Mesendoderm (in vitro differentiated cells): ENCODE measurements at regions not wholly inside any gene's neighbourhood (a gene's known extent, or its start where the extent isn't known, plus 50 kb on each side); places are given as distances from the start of the nearest gene placed in this dataset.

Source experiments
- DNase-seq: peaks from one replicate; pipeline ENCODE4 v3.0.0; 2013
- H2AK5ac ChIP-seq: 2 replicates; pipeline ENCODE4 v1.6.1; 2013; ENCODE audit warnings: low read length, inconsistent platforms
- H2BK120ac ChIP-seq: 2 replicates; pipeline ENCODE4 v1.6.1; 2013; ENCODE audit warnings: low read depth, mild to moderate bottlenecking, low read length, moderate library complexity, mixed read lengths
- H2BK15ac ChIP-seq: replicated peaks from 2 replicates; pipeline ENCODE4 v1.6.1; 2013; ENCODE audit warnings: low read depth, mild to moderate bottlenecking, moderate library complexity
- H2BK5ac ChIP-seq: 2 replicates; pipeline ENCODE4 v1.6.1; 2013; ENCODE audit warnings: low read length, inconsistent platforms
- H3K18ac ChIP-seq: 2 replicates; pipeline ENCODE4 v1.6.1; 2013; ENCODE audit warnings: mild to moderate bottlenecking, low read length, mixed read lengths
- H3K23ac ChIP-seq: one replicate; pipeline ENCODE4 v1.6.1; 2013; ENCODE audit warnings: low read length
- H3K27ac ChIP-seq: 2 replicates; pipeline ENCODE4 v1.5.1; 2013; ENCODE audit warnings: low read depth, mild to moderate bottlenecking, inconsistent platforms, low read length, moderate library complexity
- H3K27me3 ChIP-seq: 2 replicates; pipeline ENCODE4 v1.6.1; 2013; ENCODE audit warnings: low read length, control low read depth, mild to moderate bottlenecking, inconsistent platforms; ENCODE audit not compliant: insufficient read depth, poor library complexity
- H3K36me3 ChIP-seq: 2 replicates; pipeline ENCODE4 v1.6.1; 2013; ENCODE audit warnings: low read length, inconsistent platforms; ENCODE audit not compliant: control insufficient read depth, insufficient read depth
- H3K4ac ChIP-seq: one replicate; pipeline ENCODE4 v1.6.1; 2013; ENCODE audit warnings: low read depth, mild to moderate bottlenecking, low read length, moderate library complexity
- H3K4me1 ChIP-seq: 2 replicates; pipeline ENCODE4 v1.6.1; 2013; ENCODE audit warnings: low read depth, low read length, inconsistent platforms; ENCODE audit not compliant: control insufficient read depth
- H3K4me2 ChIP-seq: 2 replicates; pipeline ENCODE4 v1.6.1; 2013; ENCODE audit warnings: low read length
- H3K4me3 ChIP-seq: 2 replicates; pipeline ENCODE4 v1.5.1; 2013; ENCODE audit warnings: mild to moderate bottlenecking, low read length
- H3K56ac ChIP-seq: one replicate; pipeline ENCODE4 v1.6.1; 2013; ENCODE audit warnings: low read length
- H3K79me1 ChIP-seq: 2 replicates; pipeline ENCODE4 v1.6.1; 2013; ENCODE audit warnings: low read length, inconsistent platforms
- H3K79me2 ChIP-seq: 2 replicates; pipeline ENCODE4 v1.6.1; 2013; ENCODE audit warnings: mild to moderate bottlenecking, low read length; ENCODE audit not compliant: control insufficient read depth, insufficient read depth
- H3K9ac ChIP-seq: 2 replicates; pipeline ENCODE4 v1.6.1; 2013; ENCODE audit warnings: low read length, inconsistent platforms
- H4K5ac ChIP-seq: one replicate; pipeline ENCODE4 v1.6.1; 2013; ENCODE audit warnings: low read length
- H4K8ac ChIP-seq: one replicate; pipeline ENCODE4 v1.6.1; 2013; ENCODE audit warnings: low read depth, mild to moderate bottlenecking, control low read depth, low read length, moderate library complexity
- WGBS: extraction: QIAGEN DNeasy Blood & Tissue Kit; methylation state at CpG from one replicate; pipeline ENCODE4 v1.1.7; 2013; ENCODE audit warnings: low lambda C conversion rate, missing lambda C conversion rate; ENCODE audit not compliant: insufficient coverage; ENCODE audit errors: extremely low coverage; 5-methylcytosine and 5-hydroxymethylcytosine counted together

DNA sequence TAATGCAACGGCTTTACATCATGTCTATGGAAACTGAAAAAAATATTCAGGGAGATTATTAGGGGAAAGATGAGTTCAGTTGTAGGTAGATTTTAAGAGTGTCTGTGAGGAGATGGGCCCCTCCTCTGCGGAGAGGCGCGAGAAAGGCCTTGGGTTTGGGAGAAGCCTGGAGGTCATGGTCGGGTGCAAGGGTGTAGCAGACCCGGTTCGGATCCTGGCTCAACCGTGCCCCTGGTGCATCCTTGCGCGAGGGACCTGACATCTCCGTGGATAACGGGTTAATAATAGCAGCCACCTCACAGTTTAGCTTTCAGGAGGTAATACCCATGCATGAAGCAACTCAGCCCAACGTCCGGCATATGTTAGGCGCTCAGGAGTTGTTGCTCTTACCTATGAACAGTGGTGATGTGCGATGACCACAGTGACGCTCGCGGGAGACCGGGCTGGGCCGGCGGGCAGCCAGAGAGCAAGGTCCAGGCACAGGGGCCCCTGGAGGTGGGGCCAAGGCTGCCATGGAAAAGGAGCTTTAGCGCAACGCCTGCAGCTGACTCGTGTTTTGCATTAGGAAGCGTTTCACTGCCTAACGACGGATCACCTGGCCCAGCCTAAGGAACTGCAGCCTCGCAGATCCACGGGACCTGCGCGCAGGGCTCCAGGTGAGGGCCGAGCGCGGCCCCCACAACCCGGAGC, 146.4 kb upstream of the ARID1B start:
- no peaks in the 10 kb centered on the region for H3K79me2 ChIP-seq
- no peak overlapping the region for H3K56ac ChIP-seq
- no peak overlapping the region for H3K4me2 ChIP-seq
- H4K8ac ChIP-seq, result no peak overlapping the region
- no peak overlapping the region for H4K5ac ChIP-seq
- no peaks in the 10 kb centered on the region for H3K4me1 ChIP-seq
- no peak overlapping the region for H3K27ac ChIP-seq
- no peak overlapping the region for H3K9ac ChIP-seq
- no peak overlapping the region for H2BK5ac ChIP-seq
- H3K23ac ChIP-seq, result no peak overlapping the region
- H2AK5ac ChIP-seq, result no peak overlapping the region
- H2BK120ac ChIP-seq, result no peak overlapping the region
- H2BK15ac ChIP-seq, result no peak overlapping the region
- no peak for DNase-seq
- WGBS, result no CpG with 5 or more reads among the region's 36 CpGs
- H3K4me3 ChIP-seq, result no peak overlapping the region
- no peaks in the 10 kb centered on the region for H3K79me1 ChIP-seq
- no peak overlapping the region for H3K18ac ChIP-seq
- no peak overlapping the region for H3K4ac ChIP-seq
- H3K36me3 ChIP-seq, result no peaks in the 10 kb centered on the region
- no peaks in the 10 kb centered on the region for H3K27me3 ChIP-seq

DNA sequence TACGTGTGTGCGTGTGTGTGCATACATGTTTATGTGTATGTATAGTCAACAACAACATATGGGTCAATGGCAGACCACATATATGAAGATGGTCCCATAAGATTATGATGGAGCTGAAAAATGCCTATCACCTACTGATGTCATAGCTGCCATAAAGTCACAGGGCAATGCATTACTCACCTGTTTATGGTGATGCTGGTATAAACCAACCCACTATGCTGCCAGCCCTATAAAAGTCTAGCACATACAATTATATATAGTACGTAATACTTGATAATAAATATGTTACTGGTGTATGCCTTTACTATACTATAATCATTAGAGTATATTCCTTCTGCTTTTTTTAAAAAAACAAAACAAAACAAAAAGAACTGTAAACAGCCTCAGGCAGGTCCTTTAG, 148.4 kb upstream of the ARID1B start:
- Histone ChIP-seq H2BK120ac (no peak overlapping the region), H4K8ac (no peak overlapping the region), H3K9ac (no peak overlapping the region), H3K27ac (no peak overlapping the region), H4K5ac (no peak overlapping the region), H3K4me2 (no peak overlapping the region), H3K36me3 (no peaks in the 10 kb centered on the region), H3K4me3 (no peak overlapping the region), H2BK5ac (no peak overlapping the region), H2BK15ac (no peak overlapping the region), H3K4me1 (no peaks in the 10 kb centered on the region), H3K27me3 (no peaks in the 10 kb centered on the region), H2AK5ac (no peak overlapping the region), H3K79me1 (no peaks in the 10 kb centered on the region), H3K79me2 (no peaks in the 10 kb centered on the region), H3K56ac (no peak overlapping the region), H3K18ac (no peak overlapping the region), H3K4ac (no peak overlapping the region), H3K23ac (no peak overlapping the region)
- DNase-seq, result no peak
- no CpG with 5 or more reads among the region's 3 CpGs for WGBS

DNA sequence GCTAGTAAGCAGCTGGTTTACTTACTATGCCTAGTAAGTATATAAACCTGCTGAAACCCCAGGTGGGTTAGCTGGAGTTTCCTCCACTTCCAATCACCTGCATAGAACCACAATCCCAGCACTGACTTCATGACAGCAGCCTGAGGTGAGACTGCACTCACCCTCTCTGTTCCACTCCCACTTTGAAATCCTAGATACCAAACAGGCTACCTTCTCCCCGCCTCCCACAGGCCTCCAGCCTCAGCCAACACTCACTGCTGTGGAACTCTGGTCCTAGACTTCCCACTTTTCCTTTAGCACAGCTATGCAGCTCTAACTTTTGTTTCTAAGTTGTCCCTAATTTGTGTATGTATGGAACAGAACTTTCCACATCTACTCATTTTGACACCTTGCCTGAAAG, 149.7 kb upstream of the ARID1B start:
- Histone ChIP-seq H3K56ac (no peak overlapping the region), H3K36me3 (no peaks in the 10 kb centered on the region), H3K23ac (no peak overlapping the region), H2BK15ac (no peak overlapping the region), H4K8ac (no peak overlapping the region), H3K18ac (no peak overlapping the region), H2BK5ac (no peak overlapping the region), H3K27ac (no peak overlapping the region), H3K4me1 (no peaks in the 10 kb centered on the region), H3K9ac (no peak overlapping the region), H3K4me2 (no peak overlapping the region), H2BK120ac (no peak overlapping the region), H3K79me1 (no peaks in the 10 kb centered on the region), H3K27me3 (no peaks in the 10 kb centered on the region), H3K4ac (no peak overlapping the region), H3K79me2 (no peaks in the 10 kb centered on the region), H2AK5ac (no peak overlapping the region), H4K5ac (no peak overlapping the region), H3K4me3 (no peak overlapping the region)
- no peak for DNase-seq
- no CpG with 5 or more reads among the region's 1 CpG for WGBS

DNA sequence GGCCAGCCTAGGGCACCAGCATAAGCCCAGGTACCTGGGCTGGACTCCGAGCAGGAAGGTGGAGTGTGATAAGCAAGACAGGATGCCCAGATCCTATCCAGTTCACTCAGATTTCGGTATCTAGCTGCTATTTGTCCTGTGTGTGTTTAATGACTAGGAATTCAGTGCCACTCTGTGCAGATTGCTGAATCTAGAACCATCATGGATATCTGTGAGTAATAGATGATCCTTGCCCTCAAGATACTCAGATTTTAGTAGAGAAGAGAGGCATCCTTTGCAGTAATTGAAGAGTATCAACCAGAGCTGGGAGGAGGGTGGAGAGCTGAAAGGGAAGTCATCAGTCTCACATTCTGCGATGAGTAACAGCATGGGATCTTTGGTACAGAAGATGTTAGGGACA, 155.0 kb upstream of the ARID1B start:
- no peaks in the 10 kb centered on the region for H3K27me3 ChIP-seq
- H4K5ac ChIP-seq, result no peak overlapping the region
- H2AK5ac ChIP-seq, result no peak overlapping the region
- H3K4me1 ChIP-seq, result no peaks in the 10 kb centered on the region
- no peak overlapping the region for H2BK120ac ChIP-seq
- no peaks in the 10 kb centered on the region for H3K79me2 ChIP-seq
- H3K9ac ChIP-seq, result no peak overlapping the region
- H3K4me3 ChIP-seq, result no peak overlapping the region
- no peak overlapping the region for H3K18ac ChIP-seq
- H3K56ac ChIP-seq, result no peak overlapping the region
- no peak overlapping the region for H3K4ac ChIP-seq
- H3K36me3 ChIP-seq, result no peaks in the 10 kb centered on the region
- no peak overlapping the region for H3K27ac ChIP-seq
- no CpG with 5 or more reads among the region's 3 CpGs for WGBS
- no peak overlapping the region for H2BK5ac ChIP-seq
- no peak overlapping the region for H3K4me2 ChIP-seq
- DNase-seq, result no peak
- H3K23ac ChIP-seq, result no peak overlapping the region
- no peak overlapping the region for H4K8ac ChIP-seq
- no peak overlapping the region for H2BK15ac ChIP-seq
- no peaks in the 10 kb centered on the region for H3K79me1 ChIP-seq

DNA sequence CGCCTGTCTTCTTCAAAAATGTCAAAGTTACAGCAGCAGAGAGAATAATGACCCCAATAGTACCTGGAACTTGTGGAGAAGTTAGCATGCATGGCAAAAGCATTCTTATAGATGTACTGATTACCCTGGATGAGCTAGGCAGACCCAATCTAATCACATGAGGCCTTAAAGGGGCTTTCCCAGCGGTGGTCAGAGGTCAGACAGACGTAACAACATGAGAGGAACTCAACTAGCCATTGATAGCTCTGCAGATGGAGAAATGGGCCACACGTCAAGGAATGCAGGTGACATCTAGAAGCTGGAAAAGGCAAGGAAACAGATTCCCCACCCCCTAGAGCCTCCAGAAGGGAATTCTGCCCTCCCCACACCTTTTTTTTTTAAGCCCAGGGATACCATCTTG, 156.8 kb upstream of the ARID1B start:
- Histone ChIP-seq H3K9ac (no peak overlapping the region), H2BK120ac (no peak overlapping the region), H3K4me3 (no peak overlapping the region), H3K56ac (no peak overlapping the region), H2BK15ac (no peak overlapping the region), H3K79me2 (no peaks in the 10 kb centered on the region), H3K27ac (no peak overlapping the region), H2AK5ac (no peak overlapping the region), H3K4me1 (no peaks in the 10 kb centered on the region), H4K8ac (no peak overlapping the region), H3K4me2 (no peak overlapping the region), H3K23ac (no peak overlapping the region), H3K36me3 (no peaks in the 10 kb centered on the region), H3K18ac (no peak overlapping the region), H3K4ac (no peak overlapping the region), H3K27me3 (no peaks in the 10 kb centered on the region), H4K5ac (no peak overlapping the region), H3K79me1 (no peaks in the 10 kb centered on the region), H2BK5ac (no peak overlapping the region)
- no CpG with 5 or more reads among the region's 4 CpGs for WGBS
- DNase-seq, result no peak

DNA sequence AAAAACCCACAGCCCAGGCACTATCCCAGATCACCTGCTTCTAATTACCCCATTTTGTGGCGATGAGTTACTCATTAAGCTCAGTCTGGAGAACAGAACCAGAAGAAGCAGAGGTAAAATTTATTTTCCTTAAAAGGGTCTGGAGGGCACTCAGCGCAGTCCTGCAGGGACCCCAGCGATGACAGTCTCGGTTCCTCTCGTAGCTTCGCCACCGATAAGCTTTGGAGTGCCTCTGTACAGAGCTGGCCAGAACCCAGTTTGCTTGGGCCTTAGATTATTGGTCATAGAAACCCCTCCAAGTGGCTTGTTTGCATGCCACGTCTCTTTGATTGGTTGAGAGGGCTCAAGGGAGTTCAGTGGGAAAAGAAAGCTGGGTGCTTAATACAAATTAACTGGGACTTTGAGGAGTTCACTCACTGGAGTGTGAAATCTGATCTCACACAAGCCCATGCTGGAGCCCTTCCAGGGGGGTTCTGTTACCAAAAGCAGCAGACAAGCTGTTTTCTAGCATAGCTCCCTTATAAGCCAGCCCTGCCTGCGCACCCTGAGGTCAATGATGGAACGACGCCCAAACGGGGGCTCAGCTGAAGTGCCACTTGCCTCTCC, 158.5 kb upstream of the ARID1B start:
- H3K4me1 ChIP-seq, result no peaks in the 10 kb centered on the region
- H3K79me2 ChIP-seq, result no peaks in the 10 kb centered on the region
- no peaks in the 10 kb centered on the region for H3K79me1 ChIP-seq
- no peak overlapping the region for H3K56ac ChIP-seq
- no peak overlapping the region for H2BK5ac ChIP-seq
- no peak overlapping the region for H3K9ac ChIP-seq
- no peak overlapping the region for H3K4me3 ChIP-seq
- no peak overlapping the region for H2BK120ac ChIP-seq
- no peaks in the 10 kb centered on the region for H3K27me3 ChIP-seq
- H3K23ac ChIP-seq, result no peak overlapping the region
- no CpG with 5 or more reads among the region's 12 CpGs for WGBS
- H4K8ac ChIP-seq, result no peak overlapping the region
- no peak overlapping the region for H3K4ac ChIP-seq
- DNase-seq, result peak; percentile 47
- no peak overlapping the region for H3K27ac ChIP-seq
- H3K4me2 ChIP-seq, result no peak overlapping the region
- H2BK15ac ChIP-seq, result no peak overlapping the region
- no peak overlapping the region for H2AK5ac ChIP-seq
- H3K36me3 ChIP-seq, result no peaks in the 10 kb centered on the region
- H3K18ac ChIP-seq, result peak overlapping the region; percentile 39
- no peak overlapping the region for H4K5ac ChIP-seq
